Mesothelial cell of epicardium (in vitro differentiated cells): ENCODE measurements at regions not wholly inside any gene's neighbourhood (a gene's known extent, or its start where the extent isn't known, plus 50 kb on each side); places are given as distances from the start of the nearest gene placed in this dataset.

ENCODE experiments used
- DNase-seq, 2 experiments: peaks; one replicate each; pipeline ENCODE4 v3.0.0; 2021; ENCODE audit warnings: low spot score in 2 of 2; ENCODE audit not compliant: unreplicated experiment in 2 of 2
- H3K27ac Mint-ChIP-seq: 2 replicates; pipeline ENCODE4 v1.8.0; 2021; ENCODE audit warnings: mixed read lengths
- H3K27me3 Mint-ChIP-seq: 2 replicates; pipeline ENCODE4 v1.8.0; 2021; ENCODE audit warnings: low read depth, mixed read lengths
- H3K36me3 Mint-ChIP-seq: 2 replicates; pipeline ENCODE4 v1.8.0; 2021; ENCODE audit warnings: mixed read lengths
- H3K4me1 Mint-ChIP-seq: 2 replicates; pipeline ENCODE4 v1.8.0; 2021; ENCODE audit warnings: mixed read lengths
- H3K4me3 Mint-ChIP-seq: 2 replicates; pipeline ENCODE4 v1.8.0; 2021; ENCODE audit warnings: mild to moderate bottlenecking, moderate library complexity, mixed read lengths
- H3K9me3 Mint-ChIP-seq: 2 replicates; pipeline ENCODE4 v1.8.0; 2021; ENCODE audit warnings: mixed read lengths
- CTCF ChIP-seq: fragments of 200-600 bp; sonication (generic); IDR thresholded peaks from one replicate; pipeline ENCODE4 v1.5.0; 2021; ENCODE audit warnings: antibody characterized with exemption; ENCODE audit not compliant: unreplicated experiment

- H3K4me3 Mint-ChIP-seq = peak overlapping the region; percentile 78
- H3K36me3 Mint-ChIP-seq = no peaks in the 10 kb centered on the region
- peaks cover 8% of the 10 kb centered on the region for H3K27me3 Mint-ChIP-seq
- peaks cover 36% of the 10 kb centered on the region for H3K4me1 Mint-ChIP-seq
- peak overlapping the region; percentile 9 for H3K27ac Mint-ChIP-seq
- H3K9me3 Mint-ChIP-seq = no peaks in the 10 kb centered on the region
- TF ChIP-seq CTCF = no peak
- DNase-seq = no peak
These were observed 150.6 kb upstream of the SLC4A4 start for GRCh38 chr4:71188156-71188640.

DNA sequence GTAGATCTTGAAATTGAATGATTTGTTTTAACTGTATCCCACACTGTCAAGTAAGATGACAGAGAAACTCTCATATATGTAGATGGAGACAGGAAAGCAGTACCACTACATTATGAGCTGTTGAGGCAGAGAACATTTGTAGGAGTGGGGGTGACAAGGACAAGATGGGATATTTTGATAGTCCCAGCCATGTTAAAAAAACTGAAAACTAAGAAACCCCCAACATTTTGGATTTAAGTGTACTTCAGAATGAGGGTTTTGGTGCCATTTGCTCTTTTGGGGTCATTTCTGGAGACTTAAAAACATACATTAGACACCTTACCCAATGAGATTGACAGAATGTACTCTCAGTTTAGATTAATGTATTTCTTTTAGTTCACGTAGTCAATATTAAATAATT lies 149.9 kb upstream of the SLC4A4 start:
- Mint-ChIP-seq H3K36me3 (peaks cover 3% of the 10 kb centered on the region), H3K4me1 (peaks cover 35% of the 10 kb centered on the region), H3K4me3 (peak overlapping the region; percentile 78), H3K27me3 (peaks cover 8% of the 10 kb centered on the region), H3K9me3 (no peaks in the 10 kb centered on the region), H3K27ac (no peak overlapping the region)
- no peak for TF ChIP-seq CTCF
- no peak for DNase-seq

DNA sequence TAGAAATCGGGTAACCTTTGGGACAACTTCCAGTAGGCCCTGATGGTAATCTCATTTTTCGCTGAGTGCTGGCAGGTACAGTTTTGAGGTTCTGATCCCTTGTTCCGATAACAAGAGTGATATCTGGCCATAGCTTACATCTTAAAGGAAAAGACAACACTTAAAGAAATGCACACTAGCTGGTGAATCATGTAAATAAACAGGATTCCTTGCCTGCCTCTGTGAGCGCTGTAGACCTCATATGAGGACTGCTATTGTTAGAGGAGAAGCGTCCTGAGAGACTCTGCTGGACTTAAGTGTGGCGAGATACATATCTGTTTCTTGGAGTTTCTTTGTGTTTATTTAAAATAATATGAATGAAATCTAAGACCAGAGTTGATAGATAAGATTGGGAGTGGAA lies 149.3 kb upstream of the SLC4A4 start:
- Mint-ChIP-seq H3K27ac (no peak overlapping the region), H3K9me3 (no peaks in the 10 kb centered on the region), H3K36me3 (peaks cover 3% of the 10 kb centered on the region), H3K4me1 (peaks cover 30% of the 10 kb centered on the region), H3K4me3 (no peak overlapping the region), H3K27me3 (peaks cover 8% of the 10 kb centered on the region)
- TF ChIP-seq CTCF = no peak
- no peak for DNase-seq

- no peaks in the 10 kb centered on the region for H3K27me3 Mint-ChIP-seq
- no peak overlapping the region for H3K4me3 Mint-ChIP-seq
- DNase-seq = no peak
- TF ChIP-seq CTCF = no peak
- H3K4me1 Mint-ChIP-seq = peaks cover 7% of the 10 kb centered on the region
- no peak overlapping the region for H3K27ac Mint-ChIP-seq
- H3K36me3 Mint-ChIP-seq = peaks cover 3% of the 10 kb centered on the region
- no peaks in the 10 kb centered on the region for H3K9me3 Mint-ChIP-seq
These were observed 144.4 kb upstream of the SLC4A4 start for GRCh38 chr4:71194454-71194853.

GRCh38 chr4:71195924-71196323 lies 142.9 kb upstream of the SLC4A4 start:
- no peak overlapping the region for H3K4me3 Mint-ChIP-seq
- H3K9me3 Mint-ChIP-seq = no peaks in the 10 kb centered on the region
- no peak for TF ChIP-seq CTCF
- no peak overlapping the region for H3K27ac Mint-ChIP-seq
- DNase-seq = no peak
- no peaks in the 10 kb centered on the region for H3K27me3 Mint-ChIP-seq
- peaks cover 3% of the 10 kb centered on the region for H3K36me3 Mint-ChIP-seq
- H3K4me1 Mint-ChIP-seq = peaks cover 8% of the 10 kb centered on the region

- DNase-seq = no peak
- Mint-ChIP-seq H3K27me3 (no peaks in the 10 kb centered on the region), H3K9me3 (no peaks in the 10 kb centered on the region), H3K27ac (no peak overlapping the region), H3K4me3 (no peak overlapping the region), H3K4me1 (peaks cover 21% of the 10 kb centered on the region), H3K36me3 (no peaks in the 10 kb centered on the region)
- no peak for TF ChIP-seq CTCF
These were observed 139.9 kb upstream of the SLC4A4 start for GRCh38 chr4:71198958-71199357.
